ENCODE measurements at regions not wholly inside any gene's neighbourhood (a gene's known extent, or its start where the extent isn't known, plus 50 kb on each side); places are given as distances from the start of the nearest gene placed in this dataset.

DNA sequence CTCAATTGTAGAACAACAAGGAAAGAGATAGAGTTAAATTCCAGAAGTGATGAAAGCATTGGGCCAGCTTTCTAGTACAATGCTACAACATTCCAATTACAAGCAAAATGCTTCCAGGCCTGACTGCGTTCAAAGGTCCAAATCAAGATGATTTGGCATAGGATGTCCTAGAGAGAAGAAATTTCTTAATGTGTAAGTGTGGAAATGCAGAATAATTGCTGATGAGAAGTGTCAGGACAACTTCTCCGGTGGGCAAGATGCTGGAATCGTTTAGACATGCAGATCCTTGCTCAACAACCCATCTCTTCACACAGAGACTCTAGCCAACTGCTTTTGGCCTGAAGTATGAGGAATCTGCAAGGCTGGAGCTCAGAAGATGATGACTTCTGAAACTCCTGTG, 71.1 kb upstream of the PDZRN3 start:
- DNase-seq (ENCODE audit: low spot score): no peak

DNA sequence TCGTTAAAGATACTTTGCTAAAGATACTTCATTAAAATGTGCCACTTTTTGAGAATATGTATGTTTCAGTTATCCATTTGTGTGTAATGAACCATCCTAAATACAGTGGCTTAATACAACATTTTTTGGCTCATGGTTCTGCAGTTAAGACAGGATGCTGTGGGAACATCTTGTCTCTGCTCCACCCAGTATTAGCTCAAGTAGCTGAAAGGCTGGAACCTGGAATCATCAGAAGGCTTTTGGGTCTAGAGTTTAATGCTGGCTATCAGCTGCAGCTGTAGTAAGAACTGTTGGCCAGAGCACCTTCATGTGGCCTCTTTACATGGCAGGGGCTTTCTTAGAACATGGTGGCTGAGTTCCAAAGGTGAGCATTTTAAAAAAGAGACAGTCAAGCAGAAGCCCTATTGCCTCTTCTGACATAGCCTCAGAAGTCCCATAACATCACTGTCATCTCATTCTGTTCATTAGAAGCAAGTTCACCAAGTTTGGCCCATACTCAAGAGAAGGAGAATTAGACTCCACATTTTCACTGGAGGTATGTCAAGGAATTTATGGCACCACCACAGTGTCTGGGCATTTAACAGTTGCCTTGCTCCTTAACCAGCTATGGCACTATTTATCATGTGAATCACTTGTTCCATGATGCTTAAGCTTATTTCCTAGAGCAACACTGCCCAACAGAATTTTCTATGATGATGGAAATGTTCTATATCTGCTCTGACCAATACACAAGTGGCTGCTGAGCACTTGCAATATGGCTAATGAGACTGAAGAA, 70.4 kb upstream of the PDZRN3 start:
- no peak for DNase-seq (ENCODE audit: low spot score)

DNA sequence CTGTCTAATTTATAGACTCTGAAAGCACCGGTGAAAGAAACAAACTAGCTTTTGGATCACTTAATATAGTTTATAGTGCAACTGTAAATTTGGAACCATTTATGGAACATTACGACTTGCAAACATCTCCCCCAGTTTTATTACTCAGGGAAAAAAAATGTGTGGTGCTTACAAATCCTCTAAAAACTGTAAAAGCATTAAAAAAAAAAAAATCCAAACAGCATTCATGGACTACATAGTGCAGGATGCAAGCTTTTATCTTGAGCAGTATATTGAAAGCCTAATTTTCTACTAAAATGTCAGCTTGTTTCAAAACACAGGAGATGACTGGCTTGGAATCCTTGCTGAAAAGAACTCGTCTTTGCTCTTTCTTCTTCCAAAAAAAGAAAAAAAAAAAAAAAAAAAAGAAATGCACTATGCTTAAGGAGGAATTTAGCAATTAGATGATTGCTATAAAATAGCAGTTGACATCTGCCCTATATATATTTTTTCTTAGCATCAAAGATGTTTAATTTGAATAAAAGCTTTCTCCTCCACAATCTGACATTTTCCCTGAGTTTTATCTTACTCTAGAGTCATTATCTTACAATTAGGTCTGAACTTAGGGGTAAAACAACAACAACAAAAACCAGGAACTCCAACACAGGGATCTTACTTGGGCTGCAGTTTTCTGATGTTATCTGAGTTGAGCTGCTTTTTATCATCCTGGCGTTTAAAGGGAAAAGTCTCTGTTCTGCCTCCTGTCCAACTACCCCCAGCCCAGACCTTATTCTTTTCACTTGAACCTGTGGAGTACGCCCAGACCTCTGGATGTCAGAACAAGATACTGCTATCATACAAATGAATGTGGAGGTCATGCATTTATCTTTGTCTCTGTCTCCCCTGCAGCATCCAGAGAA, 62.6 kb upstream of the PDZRN3 start:
- DNase-seq (ENCODE audit: low spot score): no peak

DNA sequence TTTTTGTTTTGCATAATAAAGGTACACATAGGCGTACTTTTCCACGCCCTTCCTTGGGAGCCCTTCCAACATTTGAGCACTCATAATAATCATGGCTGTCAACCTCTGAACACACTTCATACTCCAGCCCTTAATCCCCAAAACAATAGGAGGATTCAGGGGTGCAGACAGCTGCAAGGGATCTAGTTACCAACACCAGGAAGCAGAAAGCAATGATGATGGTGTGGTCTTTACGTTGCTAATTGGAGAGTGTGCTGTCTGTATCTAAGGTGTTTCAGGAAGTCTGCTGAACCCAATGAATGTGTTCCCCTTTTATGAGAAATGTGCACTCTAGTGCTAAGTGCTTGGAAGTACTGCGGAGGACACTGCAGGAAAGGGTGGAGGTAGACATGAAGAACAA, 60.3 kb upstream of the PDZRN3 start:
- no peak for DNase-seq (ENCODE audit: low spot score)

DNA sequence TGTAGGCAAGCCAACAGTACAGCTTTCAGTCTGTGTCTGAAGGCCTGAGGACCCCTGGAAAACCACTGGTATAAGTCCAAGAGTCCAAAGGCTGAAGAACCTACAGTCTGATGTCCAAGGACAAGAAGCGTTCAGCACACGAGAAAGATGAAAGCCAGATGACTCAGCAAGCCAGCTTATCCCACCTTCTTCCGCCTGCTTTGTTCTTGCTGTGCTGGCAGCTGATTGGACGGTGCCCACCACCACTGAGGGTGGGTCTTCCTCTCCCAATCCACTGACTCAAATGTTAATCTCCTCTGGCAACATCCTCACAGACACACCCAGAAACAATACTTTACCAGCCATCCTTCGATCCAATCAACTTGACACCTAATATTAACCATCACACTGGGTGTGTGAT, 59.0 kb upstream of the PDZRN3 start:
- DNase-seq (ENCODE audit: low spot score): no peak

DNA sequence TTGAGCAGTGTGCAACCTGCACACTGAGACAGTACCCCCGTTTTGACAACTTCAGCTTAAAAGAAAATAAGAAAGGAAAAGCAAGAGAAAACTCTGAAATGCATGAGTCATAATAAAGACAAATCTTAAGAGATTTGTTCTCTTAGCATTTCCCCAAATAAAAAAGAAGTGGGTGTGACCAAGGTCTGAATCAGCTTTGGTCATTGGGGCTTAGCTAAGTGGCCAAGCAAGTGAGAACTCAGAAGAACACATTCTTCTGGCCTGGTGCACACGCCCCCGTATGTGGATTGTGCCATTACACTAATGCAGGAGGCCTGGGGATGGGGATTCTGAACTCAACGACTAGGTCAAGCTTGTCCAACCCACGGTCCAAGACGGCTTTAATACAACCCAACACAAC, 56.9 kb upstream of the PDZRN3 start:
- DNase-seq (ENCODE audit: low spot score): no peak

DNA sequence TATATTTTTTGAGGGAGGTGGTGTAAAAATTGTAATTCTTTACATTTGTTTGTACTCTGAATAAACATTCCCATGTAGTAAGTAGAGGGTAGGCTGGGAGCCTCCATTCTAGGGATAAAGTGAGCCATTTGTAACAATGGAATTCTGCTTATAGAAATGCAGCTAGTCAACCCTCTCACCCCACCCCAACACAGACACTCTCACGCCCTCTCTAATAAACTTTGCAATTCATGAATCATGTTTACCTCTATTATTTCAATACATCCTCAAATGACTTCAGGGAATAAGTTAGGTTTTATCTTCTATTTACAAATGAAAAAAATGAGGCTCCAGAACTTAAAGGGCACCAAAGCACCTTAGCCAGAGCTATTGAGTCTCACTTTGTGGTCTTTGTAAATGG, 56.5 kb upstream of the PDZRN3 start:
- DNase-seq (ENCODE audit: low spot score): no peak

DNA sequence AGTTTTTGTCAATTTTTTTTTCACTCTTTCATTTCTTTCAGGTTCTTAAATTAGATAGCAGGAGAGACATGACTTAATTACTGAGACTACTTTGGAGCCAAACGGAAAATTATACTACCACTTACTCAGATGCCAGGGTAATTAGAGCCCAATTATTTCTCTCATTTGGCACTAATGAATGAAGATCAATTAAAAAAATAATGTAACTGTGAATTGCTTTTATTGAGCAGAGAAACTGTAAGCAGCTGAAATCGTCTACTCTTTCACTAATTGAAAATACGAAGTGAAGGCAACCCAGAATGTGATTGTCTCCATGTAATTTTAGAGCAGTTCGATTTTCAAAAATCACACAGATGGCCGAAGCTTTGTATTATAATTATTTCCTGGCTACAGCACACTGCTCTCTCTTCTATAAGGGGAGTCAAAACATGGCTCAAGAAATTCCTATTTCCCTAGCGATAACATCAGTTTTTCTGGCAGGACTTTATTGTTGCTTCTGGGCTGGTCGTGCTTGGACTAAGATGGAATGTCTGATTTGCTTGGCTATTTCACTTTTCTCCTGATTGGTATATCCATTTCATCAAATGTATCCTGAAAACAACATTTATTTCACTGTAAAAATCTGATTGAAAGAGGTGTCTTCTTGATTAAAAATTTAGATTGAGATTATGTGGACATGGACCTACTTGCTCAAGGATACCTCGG, 55.8 kb upstream of the PDZRN3 start:
- DNase-seq (ENCODE audit: low spot score): no peak

DNA sequence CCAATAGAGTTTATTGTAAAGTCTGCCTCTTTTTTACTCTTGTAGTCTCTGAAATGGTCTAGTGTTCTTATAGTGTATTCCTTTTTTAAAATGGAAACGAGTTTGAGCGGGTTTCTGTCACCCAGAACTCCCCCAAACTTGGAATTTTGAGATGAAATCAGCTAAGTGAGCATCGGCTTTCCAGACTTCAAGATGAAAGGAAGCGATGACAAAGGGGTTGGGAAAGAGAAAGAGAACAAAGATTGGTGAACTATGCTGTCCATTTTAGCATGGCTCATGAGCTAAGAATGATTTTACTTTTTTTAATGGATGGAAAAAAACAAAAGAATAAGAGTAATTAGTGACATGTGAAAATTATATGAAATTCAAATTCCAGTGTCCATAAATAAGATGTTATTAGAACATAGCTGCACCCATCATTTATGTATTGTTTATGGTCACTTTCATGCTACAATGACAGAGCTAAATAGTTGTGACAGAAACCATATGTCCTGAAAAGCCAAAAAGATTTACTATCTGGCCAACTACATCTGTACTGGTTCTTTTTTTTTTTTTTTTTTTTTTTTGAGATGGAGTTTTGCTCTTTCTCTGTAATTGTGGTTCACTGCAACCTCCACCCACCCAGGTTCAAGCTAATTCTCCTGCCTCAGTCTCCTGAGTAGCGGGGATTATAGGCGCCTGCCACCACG, 52.7 kb upstream of the PDZRN3 start:
- no peak for DNase-seq (ENCODE audit: low spot score)
